ENCODE measurements at regions not wholly inside any gene's neighbourhood (a gene's known extent, or its start where the extent isn't known, plus 50 kb on each side); places are given as distances from the start of the nearest gene placed in this dataset.

DNA sequence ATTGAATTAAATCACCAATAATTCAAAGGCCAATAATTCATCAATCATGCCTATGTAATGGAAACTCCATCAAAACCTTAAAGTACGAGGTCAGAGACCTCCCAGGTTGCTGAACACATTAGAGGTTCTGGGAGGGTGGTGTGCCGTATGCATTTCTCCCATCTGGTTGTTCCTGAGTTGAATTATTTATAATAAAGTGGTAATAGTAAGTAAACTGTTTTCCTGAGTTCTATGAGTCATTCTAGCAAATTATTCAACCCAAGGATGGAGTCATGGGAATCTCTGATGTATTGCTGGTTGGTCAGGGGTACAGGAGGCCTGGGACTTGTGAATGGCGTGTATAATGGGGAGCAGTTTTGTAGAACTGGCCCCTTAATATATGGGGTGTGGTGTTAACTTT is 191.7 kb downstream of the CARTPT start:
- TF ChIP-seq, protein P1, sequence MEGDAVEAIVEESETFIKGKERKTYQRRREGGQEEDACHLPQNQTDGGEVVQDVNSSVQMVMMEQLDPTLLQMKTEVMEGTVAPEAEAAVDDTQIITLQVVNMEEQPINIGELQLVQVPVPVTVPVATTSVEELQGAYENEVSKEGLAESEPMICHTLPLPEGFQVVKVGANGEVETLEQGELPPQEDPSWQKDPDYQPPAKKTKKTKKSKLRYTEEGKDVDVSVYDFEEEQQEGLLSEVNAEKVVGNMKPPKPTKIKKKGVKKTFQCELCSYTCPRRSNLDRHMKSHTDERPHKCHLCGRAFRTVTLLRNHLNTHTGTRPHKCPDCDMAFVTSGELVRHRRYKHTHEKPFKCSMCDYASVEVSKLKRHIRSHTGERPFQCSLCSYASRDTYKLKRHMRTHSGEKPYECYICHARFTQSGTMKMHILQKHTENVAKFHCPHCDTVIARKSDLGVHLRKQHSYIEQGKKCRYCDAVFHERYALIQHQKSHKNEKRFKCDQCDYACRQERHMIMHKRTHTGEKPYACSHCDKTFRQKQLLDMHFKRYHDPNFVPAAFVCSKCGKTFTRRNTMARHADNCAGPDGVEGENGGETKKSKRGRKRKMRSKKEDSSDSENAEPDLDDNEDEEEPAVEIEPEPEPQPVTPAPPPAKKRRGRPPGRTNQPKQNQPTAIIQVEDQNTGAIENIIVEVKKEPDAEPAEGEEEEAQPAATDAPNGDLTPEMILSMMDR (IDR thresholded peaks at IDR 0.05; ENCODE audit: insufficient read depth, low read depth, low read length): no peak
- no peak overlapping the region for H3K4me3 ChIP-seq (ENCODE audit: low read depth, low read length)
- DNase-seq (ENCODE audit: low read depth): no peak

DNA sequence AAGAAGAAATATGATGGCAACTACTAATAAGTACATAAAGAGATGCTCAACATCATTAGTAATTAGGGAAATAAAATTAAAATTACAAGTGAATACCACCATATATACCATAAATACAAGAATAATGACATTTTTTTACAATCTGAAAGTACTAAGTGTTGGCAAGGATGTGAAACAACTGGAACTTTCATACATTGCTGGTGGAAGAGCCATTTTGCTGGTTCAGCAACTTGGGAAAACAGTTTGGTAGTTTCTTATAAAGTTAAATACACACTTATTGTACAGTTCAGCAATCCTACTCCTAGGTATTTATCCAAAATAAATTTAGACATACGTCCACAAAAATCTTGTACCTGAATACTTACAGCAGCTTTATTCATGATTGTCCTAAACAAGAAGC is 192.9 kb downstream of the CARTPT start:
- DNase-seq (ENCODE audit: low read depth): no peak
- no peak overlapping the region for H3K4me3 ChIP-seq (ENCODE audit: low read depth, low read length)

DNA sequence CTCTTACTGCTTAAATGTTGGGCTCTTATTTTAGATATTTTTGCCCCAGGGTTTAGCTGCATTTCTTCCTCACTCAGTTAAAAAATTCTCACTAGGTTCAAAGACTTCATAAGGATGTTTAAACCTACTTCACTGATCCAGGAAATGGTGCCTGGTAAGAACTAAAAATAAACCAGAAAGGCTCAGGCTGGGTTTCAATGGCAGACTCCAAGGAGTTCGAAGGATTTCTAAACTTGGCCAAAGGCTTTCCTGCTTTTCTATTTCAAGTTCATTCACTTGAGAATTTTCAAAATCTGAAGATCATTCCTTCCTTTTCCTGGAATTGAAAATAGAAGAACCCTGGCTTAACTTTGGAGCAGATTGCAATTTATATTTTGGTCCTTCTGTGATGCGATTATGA is 193.0 kb upstream of the MAP1B start:
- TF ChIP-seq, protein P1 (IDR thresholded peaks at IDR 0.05; ENCODE audit: insufficient read depth, low read depth, low read length): no peak
- H3K4me3 ChIP-seq (ENCODE audit: low read depth, low read length): no peak overlapping the region
- no peak for DNase-seq (ENCODE audit: low read depth)

More for the DNA sequence above, 192.9 kb downstream of the CARTPT start:
- TF ChIP-seq, protein P1 (IDR thresholded peaks at IDR 0.05; ENCODE audit: insufficient read depth, low read depth, low read length): no peak

DNA sequence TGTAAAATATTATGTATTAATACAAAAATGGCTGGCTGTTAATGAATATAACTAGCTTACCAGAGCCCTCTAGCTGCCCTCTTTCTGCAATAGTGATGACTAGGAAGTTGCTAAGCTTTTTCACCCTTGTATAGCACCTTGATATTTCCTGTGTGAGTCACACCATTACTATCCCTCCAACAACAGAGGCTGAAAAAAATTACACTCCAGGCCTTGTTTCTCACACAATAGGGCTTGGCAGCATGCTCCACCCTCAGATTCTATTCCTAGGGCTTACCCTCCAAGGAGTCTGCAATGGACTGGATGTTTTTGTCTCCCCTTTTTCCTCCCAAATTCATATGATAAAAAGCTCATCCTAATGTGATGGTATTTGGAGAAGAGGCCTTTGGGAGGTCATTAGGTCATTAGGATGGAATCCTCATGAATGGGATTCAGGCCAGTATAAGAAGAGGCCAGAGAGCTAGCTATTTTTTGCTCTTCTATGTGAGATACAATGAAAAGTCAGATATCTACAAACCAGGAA is 184.6 kb upstream of the MAP1B start:
- DNase-seq (ENCODE audit: low read depth): peak; percentile 13
- TF ChIP-seq, protein P1 (IDR thresholded peaks at IDR 0.05; ENCODE audit: insufficient read depth, low read depth, low read length): no peak

DNA sequence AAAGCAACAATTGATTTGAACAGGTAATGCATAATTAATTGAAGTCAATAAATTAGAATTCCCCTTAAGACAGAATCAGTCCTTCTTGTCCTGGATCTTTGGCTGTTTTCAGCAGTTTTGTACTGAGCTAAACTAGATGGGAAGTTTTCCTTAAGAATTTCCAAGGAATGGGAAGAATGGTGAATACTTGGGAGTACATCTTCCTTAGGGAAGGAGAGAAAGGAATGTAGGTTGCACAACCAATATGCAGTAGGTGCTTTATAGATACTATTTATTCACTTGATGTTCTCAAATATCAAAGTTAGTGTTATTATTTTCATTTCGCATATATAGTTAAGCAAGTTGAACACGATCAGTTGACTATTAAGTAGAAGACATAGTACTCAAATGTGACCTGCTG is 183.5 kb upstream of the MAP1B start:
- no peak overlapping the region for H3K4me3 ChIP-seq (ENCODE audit: low read depth, low read length)
- no peak for DNase-seq (ENCODE audit: low read depth)
- TF ChIP-seq, protein P1 (IDR thresholded peaks at IDR 0.05; ENCODE audit: insufficient read depth, low read depth, low read length): no peak

More for the DNA sequence above, 184.6 kb upstream of the MAP1B start:
- no peak overlapping the region for H3K4me3 ChIP-seq (ENCODE audit: low read depth, low read length)

DNA sequence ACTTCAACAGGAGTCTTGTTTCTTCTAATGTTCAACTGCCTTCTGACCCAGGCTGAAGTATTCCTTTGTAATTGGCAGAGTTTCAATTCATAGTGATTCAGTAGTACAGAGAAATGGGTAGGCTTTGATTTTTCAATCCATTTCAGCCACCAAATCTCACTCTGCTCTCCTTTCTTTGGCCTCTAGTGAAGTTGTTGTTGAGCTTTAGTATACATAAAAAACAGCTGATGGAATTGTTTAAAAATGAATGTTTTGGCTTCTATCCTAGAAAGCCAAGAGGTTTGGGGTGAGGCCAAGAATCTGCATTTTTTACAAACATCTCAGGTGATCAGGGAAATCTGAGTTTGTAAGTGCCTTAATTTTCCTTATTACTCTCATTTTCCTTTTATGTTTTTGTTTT is 182.9 kb upstream of the MAP1B start:
- no peak for DNase-seq (ENCODE audit: low read depth)
- TF ChIP-seq, protein P1 (IDR thresholded peaks at IDR 0.05; ENCODE audit: insufficient read depth, low read depth, low read length): no peak
- H3K4me3 ChIP-seq (ENCODE audit: low read depth, low read length): no peak overlapping the region

DNA sequence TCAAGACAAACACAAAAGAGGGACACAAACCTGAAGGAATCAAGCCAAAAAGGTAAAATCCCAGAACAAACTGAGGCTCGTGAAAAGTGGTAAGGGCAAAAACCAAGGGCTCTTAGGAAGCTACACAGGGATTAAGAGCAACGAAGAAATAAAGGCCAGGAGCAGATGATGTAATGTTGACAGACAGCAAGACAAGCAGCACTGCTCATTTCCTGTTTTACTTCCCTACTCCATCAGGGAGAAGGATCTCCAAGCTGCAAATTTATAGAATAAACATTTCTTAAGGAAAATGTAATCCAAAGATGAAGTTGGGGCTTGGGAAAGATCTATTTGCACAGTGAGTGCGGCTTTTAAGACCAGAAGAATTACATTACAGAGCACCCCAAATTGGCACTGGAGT is 182.3 kb upstream of the MAP1B start:
- H3K4me3 ChIP-seq (ENCODE audit: low read depth, low read length): no peak overlapping the region
- DNase-seq (ENCODE audit: low read depth): peak; percentile 32
- TF ChIP-seq, protein P1 (IDR thresholded peaks at IDR 0.05; ENCODE audit: insufficient read depth, low read depth, low read length): no peak
